HepG2 (cell line): ENCODE measurements at regions not wholly inside any gene's neighbourhood (a gene's known extent, or its start where the extent isn't known, plus 50 kb on each side); places are given as distances from the start of the nearest gene placed in this dataset.
"Not testable (repeated sequence)": the region's sequence is repeated elsewhere in the genome, so short reads cannot be mapped to it uniquely, and the experiment has no call there.

Experiments used
- ATAC-seq: fragments of 200-7000 bp; cut with Tn5 transposase; 3 replicates; pipeline ENCODE4 v1.9.1; 2020; ENCODE audit warnings: mild to moderate bottlenecking, moderate library complexity
- BruUV-seq: library from RNA; stranded (reverse); fragments of 400-500 nt; replicated peaks from 2 replicates; lab custom pipeline; 2021; lab: Mats Ljungman, UMichigan
- CTCF ChIA-PET: fragments of 300-600 bp; formaldehyde crosslinking; extraction: SDS; loops from one replicate; lab custom pipeline; 2021; ENCODE audit warnings: low total read pairs, inconsistent platforms, low intra/inter-chr PET ratio; lab: Yijun Ruan, JAX
- POLR2A ChIA-PET: fragments of 350-600 bp; sonication (Branson Sonifier 250); formaldehyde crosslinking; loops from one replicate; lab custom pipeline; 2020; ENCODE audit warnings: antibody characterized with exemption, inconsistent platforms; lab: Yijun Ruan, JAX
- DNase-seq: peaks from one replicate; pipeline ENCODE4 v3.0.0-alpha.2; 2015; ENCODE audit warnings: low spot score
- FAIRE-seq: peaks from 3 replicates; lab custom pipeline; 2011; peaks lifted over from hg19 to GRCh38; lab: Jason Lieb, UNC
- H2AFZ ChIP-seq: one replicate; pipeline ENCODE4 v1.6.1; 2011; ENCODE audit warnings: low read length, inconsistent platforms
- H3K27ac ChIP-seq: fragments of 300-600 bp; 3 replicates; pipeline ENCODE4 v1.8.0; 2011; ENCODE audit warnings: mixed run types, mild to moderate bottlenecking, mixed read lengths, low read length, inconsistent platforms; ENCODE audit not compliant: insufficient read depth; ENCODE audit errors: extremely low read length
- H3K27me3 ChIP-seq, 2 experiments: fragments of 200-600 bp in 1 of 2; 2 replicates in 1 of 2; 3 replicates in 1 of 2; pipeline versions ENCODE4 v1.6.0 to v1.8.0; 2011; ENCODE audit warnings: low read length in 2 of 2, mild to moderate bottlenecking in 2 of 2, moderate library complexity in 2 of 2, inconsistent platforms in 1 of 2; ENCODE audit not compliant: insufficient read depth in 2 of 2, control insufficient read depth in 1 of 2
- H3K36me3 ChIP-seq, 2 experiments: fragments of 200-600 bp in 1 of 2; replicated peaks in 1 of 2; 2 replicates in 1 of 2; 3 replicates in 1 of 2; pipeline versions ENCODE4 v1.5.1 to v1.8.0; 2011; ENCODE audit warnings: low read length in 2 of 2, inconsistent platforms in 1 of 2; ENCODE audit not compliant: insufficient read depth in 2 of 2, control insufficient read depth in 1 of 2
- H3K4me1 ChIP-seq: 2 replicates; pipeline ENCODE4 v1.5.1; 2012; ENCODE audit warnings: low read length, inconsistent platforms; ENCODE audit not compliant: insufficient read depth
- H3K4me2 ChIP-seq: 2 replicates; pipeline ENCODE4 v1.6.0; 2011; ENCODE audit warnings: low read depth, low read length, inconsistent platforms
- H3K4me3 ChIP-seq, 3 experiments: fragments of 200-600 bp in 1 of 3; sonication (generic), shearing (Covaris generic) in 1 of 3; replicated peaks in 1 of 3; 2 replicates each; pipeline ENCODE4 v1.5.1; 2011 to 2016; ENCODE audit warnings: low read length in 3 of 3, inconsistent platforms in 2 of 3, low read depth in 2 of 3, mild to moderate bottlenecking in 2 of 3, control low read depth in 1 of 3, mixed read lengths in 1 of 3; ENCODE audit not compliant: insufficient read depth in 1 of 3
- H3K79me2 ChIP-seq: one replicate; pipeline ENCODE4 v1.6.1; 2011; ENCODE audit warnings: low read length, inconsistent platforms; ENCODE audit not compliant: insufficient read depth
- H3K9ac ChIP-seq: 2 replicates; pipeline ENCODE4 v1.6.0; 2011; ENCODE audit warnings: mild to moderate bottlenecking, low read depth, low read length, inconsistent platforms; ENCODE audit not compliant: insufficient read depth
- H3K9me3 ChIP-seq: 2 replicates; pipeline ENCODE4 v1.5.1; 2012; ENCODE audit warnings: mild to moderate bottlenecking, low read length
- H4K20me1 ChIP-seq: 2 replicates; pipeline ENCODE4 v1.6.0; 2011; ENCODE audit warnings: inconsistent platforms, mild to moderate bottlenecking, low read length, moderate library complexity; ENCODE audit not compliant: insufficient read depth
- BRCA1 ChIP-seq: sonication (generic); formaldehyde crosslinking; IDR thresholded peaks from 2 replicates; pipeline ENCODE4 v1.4.0; 2020; ENCODE audit warnings: missing genetic modification reagents
- FOXK1 ChIP-seq: sonication (generic); formaldehyde crosslinking; IDR thresholded peaks from 2 replicates; pipeline ENCODE4 v1.4.0; 2020; ENCODE audit warnings: low read depth, missing genetic modification reagents, borderline replicate concordance
- KAT2B ChIP-seq: fragments of 150-350 bp; IDR thresholded peaks from 2 replicates; pipeline ENCODE4 v1.6.1; 2014; ENCODE audit warnings: low read depth, low read length, borderline replicate concordance
- KLF6 ChIP-seq: IDR thresholded peaks from 2 replicates; pipeline ENCODE4 v1.8.0; 2016; ENCODE audit warnings: missing biosample characterization, missing genetic modification reagents
- MLLT10 ChIP-seq: sonication (generic); formaldehyde crosslinking; IDR thresholded peaks from 2 replicates; pipeline ENCODE4 v1.4.0; 2020; ENCODE audit warnings: missing genetic modification reagents
- RBFOX2 ChIP-seq: fragments of 200-400 bp; formaldehyde crosslinking; IDR thresholded peaks from 2 replicates; pipeline ENCODE4 v1.6.1; 2017; ENCODE audit warnings: low read depth, mild to moderate bottlenecking, low read length
- SAFB2 ChIP-seq: sonication (generic); formaldehyde crosslinking; IDR thresholded peaks from 2 replicates; pipeline ENCODE4 v1.5.1; 2020; ENCODE audit warnings: missing genetic modification reagents, low read depth, mild to moderate bottlenecking, borderline replicate concordance
- SMC3 ChIP-seq: IDR thresholded peaks from 2 replicates; pipeline ENCODE4 v1.6.1; 2011; ENCODE audit warnings: low read length, improper control_type of control experiment
- SP2 ChIP-seq: sonication (generic); formaldehyde crosslinking; IDR thresholded peaks from 2 replicates; pipeline ENCODE4 v1.5.1; 2020; ENCODE audit warnings: mild to moderate bottlenecking, missing genetic modification reagents
- ZNF546 ChIP-seq: sonication (generic); formaldehyde crosslinking; conservative IDR thresholded peaks from 2 replicates; pipeline ENCODE4 v1.8.1; 2023; ENCODE audit warnings: mild to moderate bottlenecking, missing genetic modification reagents
- WGBS: methylation state at CpG from one replicate; pipeline ENCODE4 v1.1.6; 2017; ENCODE audit warnings: low lambda C conversion rate; 5-methylcytosine and 5-hydroxymethylcytosine counted together
- in situ Hi-C: cut with HindIII; loops from 2 replicates; pipeline ENCODE4 v1.10.0; 2017; ENCODE audit warnings: low pct_unique_long_range_greater_than_20kb; ENCODE audit not compliant: extremely low pct_ligation_motif_present
- intact Hi-C: fragments of 100-400 bp; cut with micrococcal nuclease; formaldehyde crosslinking; loops from one replicate; pipeline ENCODE4 v1.10.0; 2022; ENCODE audit not compliant: unreplicated experiment
- TF ChIP-seq, protein P1 (sequence below): IDR thresholded peaks from 2 replicates; pipeline ENCODE4 v1.6.1; 2012; ENCODE audit warnings: inconsistent platforms

DNA sequence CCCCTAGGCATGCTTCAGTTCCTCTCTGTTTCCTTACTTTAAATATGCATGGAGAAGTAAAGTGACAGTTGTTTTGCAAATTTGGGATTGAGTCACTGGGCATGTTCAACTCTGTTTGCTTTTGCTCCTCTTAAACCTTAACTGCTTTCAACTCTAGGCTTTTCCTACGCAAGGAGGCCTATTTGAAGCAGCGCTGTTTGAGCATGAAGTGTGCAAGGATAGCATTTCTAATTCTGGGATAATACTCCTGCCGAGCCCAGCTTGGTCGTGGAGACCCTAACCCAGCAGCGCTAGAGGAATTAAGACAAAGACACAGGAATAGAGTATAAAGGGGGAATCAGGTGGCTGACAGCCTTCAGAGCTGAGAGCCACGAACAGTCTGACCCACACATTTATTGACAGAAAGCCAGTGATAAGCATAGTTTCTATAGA lies 803.4 kb upstream of the CDH10 start:
- TF ChIP-seq MLLT10 (CRISPR knock-in tag), result no peak
- no peak for TF ChIP-seq KAT2B
- TF ChIP-seq SAFB2 (CRISPR knock-in tag), result no peak
- no peak for TF ChIP-seq RBFOX2
- TF ChIP-seq FOXK1 (CRISPR knock-in tag), result no peak
- no peak for TF ChIP-seq SMC3
- TF ChIP-seq KLF6 (CRISPR knock-in tag), result no peak
- TF ChIP-seq, protein P1, sequence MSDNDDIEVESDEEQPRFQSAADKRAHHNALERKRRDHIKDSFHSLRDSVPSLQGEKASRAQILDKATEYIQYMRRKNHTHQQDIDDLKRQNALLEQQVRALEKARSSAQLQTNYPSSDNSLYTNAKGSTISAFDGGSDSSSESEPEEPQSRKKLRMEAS, result no peak
- TF ChIP-seq BRCA1 (CRISPR knock-in tag), result no peak
- TF ChIP-seq SP2, result no peak
- no peak for TF ChIP-seq ZNF546
- Histone ChIP-seq H3K36me3 (no peaks in the 10 kb centered on the region), H3K27me3 (no peaks in the 10 kb centered on the region; a peak in 1 of 5 replicates), H3K79me2 (no peaks in the 10 kb centered on the region), H2AFZ (no peak overlapping the region), H3K9ac (no peak overlapping the region), H3K27ac (no peak overlapping the region), H3K4me3 (no peak overlapping the region), H3K9me3 (no peaks in the 10 kb centered on the region; the same call in 1 of the 2 replicates), H3K4me1 (no peaks in the 10 kb centered on the region), H3K4me2 (no peak overlapping the region), H4K20me1 (no peaks in the 10 kb centered on the region)
- BruUV-seq, result no TSS peak
- intact Hi-C loops, result no loop called here
- 14% methylated on average over 6 of the region's 6 CpGs for WGBS
- CTCF ChIA-PET, result no interaction called here
- no peak for DNase-seq
- no peak for ATAC-seq
- in situ Hi-C loops, result no loop called here
- POLR2A ChIA-PET, result no interaction called here
- FAIRE-seq, result no peak

DNA sequence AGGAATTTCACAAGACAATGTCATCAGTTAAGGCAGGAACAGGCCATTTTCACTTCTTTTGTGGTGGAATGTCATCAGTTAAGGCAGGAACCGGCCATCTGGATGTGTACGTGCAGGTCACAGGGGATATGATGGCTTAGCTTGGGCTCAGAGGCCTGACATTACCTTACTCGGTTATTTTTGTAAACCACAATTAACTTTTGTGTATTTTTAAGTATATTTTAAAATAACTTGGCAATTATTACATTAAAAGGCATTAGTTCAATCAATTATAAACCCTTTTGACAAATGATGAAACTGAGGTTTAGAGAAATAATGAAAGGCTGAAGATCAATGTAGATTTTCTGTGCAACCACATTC lies 801.3 kb upstream of the CDH10 start:
- H3K4me1 ChIP-seq, H4K20me1 ChIP-seq, POLR2A ChIA-PET, in situ Hi-C loops, CTCF ChIA-PET, FAIRE-seq, H3K36me3 ChIP-seq, H3K27me3 ChIP-seq, DNase-seq, BruUV-seq, intact Hi-C loops, H3K4me3 ChIP-seq, H3K79me2 ChIP-seq, H3K27ac ChIP-seq, H3K9me3 ChIP-seq, H2AFZ ChIP-seq, H3K9ac ChIP-seq, ATAC-seq, H3K4me2 ChIP-seq: not testable (repeated sequence)
- WGBS, result 22% methylated on average over 3 of the region's 3 CpGs

DNA sequence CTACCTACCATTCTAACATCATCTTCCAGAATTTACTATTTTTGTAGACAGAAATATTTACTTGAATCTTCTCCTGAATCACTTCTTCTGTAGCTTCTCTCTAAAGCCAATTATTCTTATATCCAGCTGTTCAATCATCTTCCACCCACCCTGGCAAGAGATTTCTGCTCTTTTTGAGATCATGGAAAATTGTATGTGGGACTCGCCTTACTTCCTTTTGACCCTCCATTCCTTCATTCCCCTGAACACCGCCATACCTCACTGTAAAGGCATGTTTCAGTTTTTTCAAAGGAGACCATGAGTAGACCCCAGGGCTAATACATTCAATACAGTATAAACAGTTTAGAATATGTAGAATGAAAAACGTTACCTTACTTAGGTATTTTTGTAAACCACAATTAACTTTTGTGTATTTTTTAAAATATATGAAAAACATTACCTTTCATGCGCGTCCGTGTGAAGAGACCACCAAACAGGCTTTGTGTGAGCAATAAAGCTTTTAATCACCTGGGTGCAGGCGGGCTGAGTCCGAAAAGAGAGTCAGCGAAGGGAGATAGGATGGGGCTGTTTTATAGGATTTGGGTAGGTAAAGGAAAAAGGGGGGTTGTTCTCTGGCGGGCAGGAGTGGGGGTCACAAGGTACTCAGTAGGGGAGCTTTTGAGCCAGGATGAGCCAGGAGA lies 800.7 kb upstream of the CDH10 start:
- H3K36me3 ChIP-seq, H3K4me2 ChIP-seq, ATAC-seq, H3K4me3 ChIP-seq, H3K9me3 ChIP-seq, H3K4me1 ChIP-seq, FAIRE-seq, H4K20me1 ChIP-seq, H3K27ac ChIP-seq, H3K27me3 ChIP-seq, POLR2A ChIA-PET, H3K9ac ChIP-seq, in situ Hi-C loops, BruUV-seq, CTCF ChIA-PET, H2AFZ ChIP-seq, intact Hi-C loops, DNase-seq, H3K79me2 ChIP-seq: not testable (repeated sequence)
- WGBS, result 49% methylated on average over 10 of the region's 10 CpGs
